Glutamatergic neuron (in vitro differentiated cells): ENCODE measurements at regions not wholly inside any gene's neighbourhood (a gene's known extent, or its start where the extent isn't known, plus 50 kb on each side); places are given as distances from the start of the nearest gene placed in this dataset.

Source experiments
- DNase-seq: peaks from one replicate; pipeline ENCODE4 v3.0.0; 2022
- H3K27ac Mint-ChIP-seq: one replicate; pipeline ENCODE4 v1.8.0; 2020; ENCODE audit warnings: mild to moderate bottlenecking, mixed read lengths, inconsistent platforms; ENCODE audit not compliant: unreplicated experiment
- H3K27me3 Mint-ChIP-seq: one replicate; pipeline ENCODE4 v1.8.0; 2020; ENCODE audit warnings: mild to moderate bottlenecking, moderate library complexity, mixed read lengths, inconsistent platforms; ENCODE audit not compliant: unreplicated experiment
- H3K36me3 Mint-ChIP-seq: one replicate; pipeline ENCODE4 v1.8.0; 2020; ENCODE audit warnings: mild to moderate bottlenecking, mixed read lengths, inconsistent platforms; ENCODE audit not compliant: unreplicated experiment
- H3K4me1 Mint-ChIP-seq: one replicate; pipeline ENCODE4 v1.8.0; 2020; ENCODE audit warnings: mild to moderate bottlenecking, low read depth, mixed read lengths, inconsistent platforms; ENCODE audit not compliant: unreplicated experiment
- H3K4me3 Mint-ChIP-seq: one replicate; pipeline ENCODE4 v1.8.0; 2020; ENCODE audit warnings: mild to moderate bottlenecking, mixed read lengths, inconsistent platforms; ENCODE audit not compliant: unreplicated experiment
- H3K9me3 Mint-ChIP-seq: one replicate; pipeline ENCODE4 v1.8.0; 2020; ENCODE audit warnings: mild to moderate bottlenecking, moderate library complexity, mixed read lengths, inconsistent platforms; ENCODE audit not compliant: unreplicated experiment
- CTCF ChIP-seq: fragments of 200-600 bp; sonication (generic); IDR thresholded peaks from one replicate; pipeline ENCODE4 v1.5.0; 2021; ENCODE audit not compliant: partially characterized antibody, unreplicated experiment

- Mint-ChIP-seq H3K36me3 (no peaks in the 10 kb centered on the region), H3K27me3 (no peaks in the 10 kb centered on the region), H3K4me3 (no peak overlapping the region), H3K9me3 (no peaks in the 10 kb centered on the region), H3K4me1 (no peaks in the 10 kb centered on the region), H3K27ac (no peak overlapping the region)
- TF ChIP-seq CTCF = no peak
- DNase-seq = no peak
Observed at GRCh38 chr18:38243291-38243690, 677.7 kb upstream of the CELF4 start.

- Mint-ChIP-seq H3K27ac (no peak overlapping the region), H3K27me3 (no peaks in the 10 kb centered on the region), H3K36me3 (no peaks in the 10 kb centered on the region), H3K9me3 (peaks cover 1% of the 10 kb centered on the region), H3K4me3 (no peak overlapping the region), H3K4me1 (peaks cover 3% of the 10 kb centered on the region)
- no peak for TF ChIP-seq CTCF
- no peak for DNase-seq
Observed at GRCh38 chr18:38241736-38242135, 676.1 kb upstream of the CELF4 start.

GRCh38 chr18:38241216-38241615, 675.6 kb upstream of the CELF4 start:
- H3K4me3 Mint-ChIP-seq = no peak overlapping the region
- H3K27ac Mint-ChIP-seq = no peak overlapping the region
- peaks cover 1% of the 10 kb centered on the region for H3K9me3 Mint-ChIP-seq
- H3K27me3 Mint-ChIP-seq = no peaks in the 10 kb centered on the region
- TF ChIP-seq CTCF = no peak
- peaks cover 3% of the 10 kb centered on the region for H3K4me1 Mint-ChIP-seq
- no peak for DNase-seq
- no peaks in the 10 kb centered on the region for H3K36me3 Mint-ChIP-seq

- H3K9me3 Mint-ChIP-seq = peaks cover 1% of the 10 kb centered on the region
- no peak for DNase-seq
- TF ChIP-seq CTCF = no peak
- H3K27ac Mint-ChIP-seq = no peak overlapping the region
- no peaks in the 10 kb centered on the region for H3K27me3 Mint-ChIP-seq
- peaks cover 3% of the 10 kb centered on the region for H3K4me1 Mint-ChIP-seq
- H3K36me3 Mint-ChIP-seq = no peaks in the 10 kb centered on the region
- H3K4me3 Mint-ChIP-seq = no peak overlapping the region
Observed at GRCh38 chr18:38239606-38240005, 674.0 kb upstream of the CELF4 start.

GRCh38 chr18:38237796-38238195, 672.2 kb upstream of the CELF4 start:
- Mint-ChIP-seq H3K36me3 (no peaks in the 10 kb centered on the region), H3K9me3 (peaks cover 1% of the 10 kb centered on the region), H3K4me1 (peaks cover 3% of the 10 kb centered on the region), H3K4me3 (no peak overlapping the region), H3K27me3 (no peaks in the 10 kb centered on the region), H3K27ac (no peak overlapping the region)
- TF ChIP-seq CTCF = no peak
- DNase-seq = no peak
